HL-60 (cell line): ENCODE measurements at regions not wholly inside any gene's neighbourhood (a gene's known extent, or its start where the extent isn't known, plus 50 kb on each side); places are given as distances from the start of the nearest gene placed in this dataset.
"Not testable (repeated sequence)": the region's sequence is repeated elsewhere in the genome, so short reads cannot be mapped to it uniquely, and the experiment has no call there.

Experiments
- DNase-seq, 2 experiments: peaks; one replicate each; pipeline ENCODE4 v3.0.0-alpha.2; 2010 to 2020; ENCODE audit warnings: low read depth in 1 of 2, low spot score in 1 of 2
- H3K27ac ChIP-seq: fragments of 250-450 bp; sonication (Bioruptor Pico); replicated peaks from 2 replicates; pipeline ENCODE4 v1.5.1; 2020; ENCODE audit warnings: mild to moderate bottlenecking, moderate library complexity
- H3K27me3 ChIP-seq: fragments of 250-450 bp; sonication (Bioruptor Pico); 2 replicates; pipeline ENCODE4 v1.5.1; 2021; ENCODE audit warnings: mild to moderate bottlenecking, moderate library complexity; ENCODE audit not compliant: insufficient read depth, poor library complexity, severe bottlenecking
- H3K4me3 ChIP-seq: replicated peaks from 2 replicates; pipeline ENCODE4 v1.5.1; 2011; ENCODE audit warnings: mild to moderate bottlenecking, control low read depth, low read length; ENCODE audit not compliant: insufficient read depth
- CTCF ChIP-seq: IDR thresholded peaks from one replicate; pipeline ENCODE4 v1.5.1; 2011; ENCODE audit warnings: low read length, control low read depth, inconsistent platforms; ENCODE audit not compliant: insufficient read depth
- GABPA ChIP-seq: IDR thresholded peaks from 2 replicates; pipeline ENCODE4 v1.6.1; 2012; ENCODE audit warnings: low read depth
- POLR2AphosphoS5 ChIP-seq: IDR thresholded peaks from 2 replicates; pipeline ENCODE4 v1.6.1; 2012; ENCODE audit warnings: low read depth
- SPI1 ChIP-seq: IDR thresholded peaks from 2 replicates; pipeline ENCODE4 v1.6.1; 2012; ENCODE audit warnings: low read depth, mild to moderate bottlenecking, borderline replicate concordance
- TF ChIP-seq, protein P1 (sequence below): IDR thresholded peaks from 2 replicates; pipeline ENCODE4 v1.6.1; 2012; ENCODE audit warnings: low read depth; ENCODE audit not compliant: insufficient replicate concordance

DNA sequence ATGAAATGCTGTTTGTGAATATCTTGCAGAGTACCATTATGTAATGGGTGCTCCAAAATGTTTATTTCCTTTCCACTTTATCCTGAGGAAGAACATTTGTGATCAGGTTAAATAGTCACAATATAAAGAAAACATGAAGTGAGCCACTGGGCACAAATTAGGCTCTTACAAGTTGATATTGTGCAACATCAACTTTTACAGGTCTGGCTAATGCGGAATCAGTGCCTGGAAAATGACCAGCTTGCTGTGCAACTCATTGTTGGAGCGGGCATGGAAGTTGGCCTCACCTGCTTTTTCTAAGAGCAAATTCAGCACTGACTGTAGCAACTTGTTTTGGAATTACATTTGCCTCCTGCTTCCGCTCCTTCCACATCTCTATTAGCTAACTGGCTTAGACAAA is 216.9 kb upstream of the PLPPR1 start:
- no peak for DNase-seq
- TF ChIP-seq CTCF (no peak), SPI1 (no peak), GABPA (no peak), POLR2AphosphoS5 (no peak)
- TF ChIP-seq, protein P1, sequence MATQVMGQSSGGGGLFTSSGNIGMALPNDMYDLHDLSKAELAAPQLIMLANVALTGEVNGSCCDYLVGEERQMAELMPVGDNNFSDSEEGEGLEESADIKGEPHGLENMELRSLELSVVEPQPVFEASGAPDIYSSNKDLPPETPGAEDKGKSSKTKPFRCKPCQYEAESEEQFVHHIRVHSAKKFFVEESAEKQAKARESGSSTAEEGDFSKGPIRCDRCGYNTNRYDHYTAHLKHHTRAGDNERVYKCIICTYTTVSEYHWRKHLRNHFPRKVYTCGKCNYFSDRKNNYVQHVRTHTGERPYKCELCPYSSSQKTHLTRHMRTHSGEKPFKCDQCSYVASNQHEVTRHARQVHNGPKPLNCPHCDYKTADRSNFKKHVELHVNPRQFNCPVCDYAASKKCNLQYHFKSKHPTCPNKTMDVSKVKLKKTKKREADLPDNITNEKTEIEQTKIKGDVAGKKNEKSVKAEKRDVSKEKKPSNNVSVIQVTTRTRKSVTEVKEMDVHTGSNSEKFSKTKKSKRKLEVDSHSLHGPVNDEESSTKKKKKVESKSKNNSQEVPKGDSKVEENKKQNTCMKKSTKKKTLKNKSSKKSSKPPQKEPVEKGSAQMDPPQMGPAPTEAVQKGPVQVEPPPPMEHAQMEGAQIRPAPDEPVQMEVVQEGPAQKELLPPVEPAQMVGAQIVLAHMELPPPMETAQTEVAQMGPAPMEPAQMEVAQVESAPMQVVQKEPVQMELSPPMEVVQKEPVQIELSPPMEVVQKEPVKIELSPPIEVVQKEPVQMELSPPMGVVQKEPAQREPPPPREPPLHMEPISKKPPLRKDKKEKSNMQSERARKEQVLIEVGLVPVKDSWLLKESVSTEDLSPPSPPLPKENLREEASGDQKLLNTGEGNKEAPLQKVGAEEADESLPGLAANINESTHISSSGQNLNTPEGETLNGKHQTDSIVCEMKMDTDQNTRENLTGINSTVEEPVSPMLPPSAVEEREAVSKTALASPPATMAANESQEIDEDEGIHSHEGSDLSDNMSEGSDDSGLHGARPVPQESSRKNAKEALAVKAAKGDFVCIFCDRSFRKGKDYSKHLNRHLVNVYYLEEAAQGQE = no peak
- Histone ChIP-seq H3K4me3 (no peak overlapping the region), H3K27me3 (no peaks in the 10 kb centered on the region), H3K27ac (no peak overlapping the region)

GRCh38 chr9:100813871-100814270 is 214.7 kb upstream of the PLPPR1 start:
- DNase-seq = no peak
- Histone ChIP-seq H3K27ac (no peak overlapping the region), H3K4me3 (no peak overlapping the region), H3K27me3 (no peaks in the 10 kb centered on the region)
- TF ChIP-seq POLR2AphosphoS5 = no peak
- TF ChIP-seq GABPA = no peak
- no peak for TF ChIP-seq CTCF
- TF ChIP-seq, protein P1 = no peak
- TF ChIP-seq SPI1 = no peak

DNA sequence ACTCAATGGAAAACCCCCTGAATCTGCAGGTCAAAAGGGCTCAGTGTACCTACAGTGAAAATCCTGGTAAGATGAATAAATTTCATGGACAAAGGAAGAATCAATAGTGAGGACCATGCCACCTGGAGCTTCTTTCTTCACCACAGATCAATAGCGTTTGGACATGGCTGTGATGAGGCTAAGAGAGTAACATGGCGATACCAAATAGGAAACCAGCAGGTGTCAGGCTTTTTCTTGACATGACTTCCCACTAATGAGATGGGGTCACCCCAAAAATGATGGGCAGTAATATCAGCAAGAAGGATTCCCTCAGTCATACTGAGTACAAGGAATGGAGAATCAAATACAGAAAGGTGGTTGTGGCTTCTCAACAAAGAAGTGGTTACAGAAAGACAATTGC is 208.5 kb upstream of the PLPPR1 start:
- DNase-seq = no peak
- Histone ChIP-seq H3K4me3 (no peak overlapping the region), H3K27me3 (no peaks in the 10 kb centered on the region), H3K27ac (no peak overlapping the region)
- TF ChIP-seq, protein P1 = no peak

GRCh38 chr9:100833035-100833434 is 195.5 kb upstream of the PLPPR1 start:
- not testable (repeated sequence) for H3K27ac ChIP-seq, DNase-seq, H3K27me3 ChIP-seq, H3K4me3 ChIP-seq
